ENCODE measurements at regions not wholly inside any gene's neighbourhood (a gene's known extent, or its start where the extent isn't known, plus 50 kb on each side); places are given as distances from the start of the nearest gene placed in this dataset.

GRCh38 chr6:15734118-15734897 is 71.5 kb upstream of the DTNBP1 start:
- no peak for DNase-seq (ENCODE audit: low spot score)

GRCh38 chr6:15730922-15731321 is 68.1 kb upstream of the DTNBP1 start:
- no peak for DNase-seq (ENCODE audit: low spot score)

- no peak for DNase-seq (ENCODE audit: low spot score)
Observed at GRCh38 chr6:15730442-15730841, 67.6 kb upstream of the DTNBP1 start.

- no peak for DNase-seq (ENCODE audit: low spot score)
Observed at GRCh38 chr6:15722731-15723130, 59.9 kb upstream of the DTNBP1 start.

- DNase-seq (ENCODE audit: low spot score), result no peak
Observed at GRCh38 chr6:15716889-15717288, 54.1 kb upstream of the DTNBP1 start.

GRCh38 chr6:15715851-15716250 is 53.0 kb upstream of the DTNBP1 start:
- DNase-seq (ENCODE audit: low spot score), result no peak

- no peak for DNase-seq (ENCODE audit: low spot score)
Observed at GRCh38 chr6:15715060-15715459, 52.2 kb upstream of the DTNBP1 start.

- no peak for DNase-seq (ENCODE audit: low spot score)
Observed at GRCh38 chr6:15714658-15715057, 51.8 kb upstream of the DTNBP1 start.

GRCh38 chr6:15713325-15713724 is 50.5 kb upstream of the DTNBP1 start:
- no peak for DNase-seq (ENCODE audit: low spot score)

- DNase-seq (ENCODE audit: low spot score), result no peak
Observed at GRCh38 chr6:15712797-15713196, 50.0 kb upstream of the DTNBP1 start.

Data from CD4-positive, alpha-beta T cell treated with Interleukin-15 for 4 hours (primary cell).